HG02981 (cell line): ENCODE measurements at regions not wholly inside any gene's neighbourhood (a gene's known extent, or its start where the extent isn't known, plus 50 kb on each side); places are given as distances from the start of the nearest gene placed in this dataset.
"Not testable (repeated sequence)": the region's sequence is repeated elsewhere in the genome, so short reads cannot be mapped to it uniquely, and the experiment has no call there.

Experiments used
- ATAC-seq: cut with Tn5 transposase; IDR thresholded peaks from one replicate; pipeline ENCODE4 v1.9.1; 2021; ENCODE audit warnings: mild to moderate bottlenecking, moderate library complexity; ENCODE audit not compliant: unreplicated experiment

GRCh38 chr3:193114431-193115340 is 126.3 kb upstream of the PLAAT1 start:
- ATAC-seq: no peak

- no peak for ATAC-seq
Observed at GRCh38 chr3:193116871-193117270, 124.2 kb upstream of the PLAAT1 start.

- ATAC-seq: no peak
Observed at GRCh38 chr3:193118907-193119306, 122.1 kb upstream of the PLAAT1 start.

GRCh38 chr3:193119926-193120325 is 121.1 kb upstream of the PLAAT1 start:
- no peak for ATAC-seq

GRCh38 chr3:193124861-193125260 is 116.2 kb upstream of the PLAAT1 start:
- ATAC-seq: no peak

GRCh38 chr3:193129607-193130006 is 111.4 kb upstream of the PLAAT1 start:
- ATAC-seq: no peak

- ATAC-seq: no peak
Observed at GRCh38 chr3:193130576-193130975, 110.4 kb upstream of the PLAAT1 start.

- no peak for ATAC-seq
Observed at GRCh38 chr3:193132241-193132640, 108.8 kb upstream of the PLAAT1 start.

GRCh38 chr3:193132964-193133363 is 108.1 kb upstream of the PLAAT1 start:
- ATAC-seq: no peak

GRCh38 chr3:193134856-193135255 is 106.2 kb upstream of the PLAAT1 start:
- ATAC-seq: no peak

- no peak for ATAC-seq
Observed at GRCh38 chr3:193140381-193140780, 100.6 kb upstream of the PLAAT1 start.

- ATAC-seq: no peak
Observed at GRCh38 chr3:193145248-193145647, 95.8 kb upstream of the PLAAT1 start.

GRCh38 chr3:193148688-193149473 is 92.1 kb upstream of the PLAAT1 start:
- no peak for ATAC-seq

- no peak for ATAC-seq
Observed at GRCh38 chr3:193149998-193150397, 91.0 kb upstream of the PLAAT1 start.

GRCh38 chr3:193155044-193155781 is 85.8 kb upstream of the PLAAT1 start:
- not testable (repeated sequence) for ATAC-seq

GRCh38 chr3:193157051-193157450 is 84.0 kb upstream of the PLAAT1 start:
- ATAC-seq: no peak

- no peak for ATAC-seq
Observed at GRCh38 chr3:193165431-193166120, 75.4 kb upstream of the PLAAT1 start.

GRCh38 chr3:193168931-193169330 is 72.1 kb upstream of the PLAAT1 start:
- ATAC-seq: no peak

GRCh38 chr3:193174140-193174539 is 66.9 kb upstream of the PLAAT1 start:
- no peak for ATAC-seq

GRCh38 chr3:193179332-193180012 is 61.5 kb upstream of the PLAAT1 start:
- ATAC-seq: not testable (repeated sequence)
